NCI-H82 treated with DMSO at 0.1 percent for 48 hours (cell line): ENCODE measurements at regions not wholly inside any gene's neighbourhood (a gene's known extent, or its start where the extent isn't known, plus 50 kb on each side); places are given as distances from the start of the nearest gene placed in this dataset.

Source experiments
- DNase-seq: peaks from one replicate; lab custom pipeline; 2025; ENCODE audit not compliant: unreplicated experiment; lab: John Stamatoyannopoulos, UW

GRCh38 chr21:35652196-35652595 is 408.1 kb downstream of the SETD4 start:
- no peak for DNase-seq

- DNase-seq: no peak
Observed at GRCh38 chr21:35651196-35651595, 409.1 kb downstream of the SETD4 start.

GRCh38 chr21:35649186-35649585 is 411.1 kb downstream of the SETD4 start:
- no peak for DNase-seq

- DNase-seq: no peak
Observed at GRCh38 chr21:35648512-35648911, 411.8 kb downstream of the SETD4 start.

GRCh38 chr21:35646606-35647005 is 413.7 kb downstream of the SETD4 start:
- no peak for DNase-seq

- DNase-seq: no peak
Observed at GRCh38 chr21:35645991-35646390, 414.3 kb downstream of the SETD4 start.

- DNase-seq: no peak
Observed at GRCh38 chr21:35644523-35644922, 415.8 kb downstream of the SETD4 start.

- no peak for DNase-seq
Observed at GRCh38 chr21:35643176-35643575, 417.1 kb downstream of the SETD4 start.

- DNase-seq: no peak
Observed at GRCh38 chr21:35641271-35642016, 418.9 kb downstream of the SETD4 start.

GRCh38 chr21:35637431-35637830 is 422.9 kb downstream of the SETD4 start:
- no peak for DNase-seq

- no peak for DNase-seq
Observed at GRCh38 chr21:35635994-35636393, 424.3 kb downstream of the SETD4 start.

GRCh38 chr21:35635261-35635660 is 425.1 kb downstream of the SETD4 start:
- no peak for DNase-seq

GRCh38 chr21:35633501-35633900 is 426.8 kb downstream of the SETD4 start:
- no peak for DNase-seq

- no peak for DNase-seq
Observed at GRCh38 chr21:35632711-35633110, 427.6 kb downstream of the SETD4 start.

GRCh38 chr21:35628316-35628715 is 432.0 kb downstream of the SETD4 start:
- no peak for DNase-seq

GRCh38 chr21:35627462-35627861 is 432.9 kb downstream of the SETD4 start:
- DNase-seq: no peak

GRCh38 chr21:35625576-35625975 is 434.8 kb downstream of the SETD4 start:
- DNase-seq: no peak

GRCh38 chr21:35624901-35625300 is 435.4 kb downstream of the SETD4 start:
- no peak for DNase-seq

- DNase-seq: no peak
Observed at GRCh38 chr21:35622612-35623011, 437.7 kb downstream of the SETD4 start.

GRCh38 chr21:35619184-35619583 is 441.1 kb downstream of the SETD4 start:
- DNase-seq: no peak

- no peak for DNase-seq
Observed at GRCh38 chr21:35617491-35617890, 442.8 kb downstream of the SETD4 start.

- no peak for DNase-seq
Observed at GRCh38 chr21:35616090-35616489, 444.2 kb downstream of the SETD4 start.

GRCh38 chr21:35615325-35615724 is 445.0 kb downstream of the SETD4 start:
- DNase-seq: no peak
